MG63 (cell line): ENCODE measurements at regions not wholly inside any gene's neighbourhood (a gene's known extent, or its start where the extent isn't known, plus 50 kb on each side); places are given as distances from the start of the nearest gene placed in this dataset.
"Not testable (repeated sequence)": the region's sequence is repeated elsewhere in the genome, so short reads cannot be mapped to it uniquely, and the experiment has no call there.

Source experiments
- DNase-seq: peaks from one replicate; pipeline ENCODE4 v3.0.0-alpha.2; 2020
- H3K27me3 ChIP-seq: fragments of 250-450 bp; sonication (Bioruptor Pico); 2 replicates; pipeline ENCODE4 v1.5.1; 2020; ENCODE audit warnings: mild to moderate bottlenecking, moderate library complexity
- H3K36me3 ChIP-seq: fragments of 250-450 bp; sonication (Bioruptor Pico); 2 replicates; pipeline ENCODE4 v1.5.1; 2020; ENCODE audit warnings: mild to moderate bottlenecking, moderate library complexity
- H3K4me3 ChIP-seq: fragments of 250-450 bp; sonication (Bioruptor Pico); 2 replicates; pipeline ENCODE4 v1.5.1; 2020; ENCODE audit warnings: mild to moderate bottlenecking, moderate library complexity
- H3K9me3 ChIP-seq: fragments of 250-450 bp; sonication (Bioruptor Pico); 2 replicates; pipeline ENCODE4 v1.5.1; 2020; ENCODE audit warnings: mild to moderate bottlenecking, moderate library complexity

GRCh38 chr18:30622104-30622503, 420.4 kb downstream of the DSC3 start:
- no peak for DNase-seq
- Histone ChIP-seq H3K27me3 (no peaks in the 10 kb centered on the region), H3K9me3 (no peaks in the 10 kb centered on the region), H3K36me3 (no peaks in the 10 kb centered on the region), H3K4me3 (no peak overlapping the region)

- H3K9me3 ChIP-seq = no peaks in the 10 kb centered on the region
- no peak for DNase-seq
- no peaks in the 10 kb centered on the region for H3K27me3 ChIP-seq
- H3K36me3 ChIP-seq = no peaks in the 10 kb centered on the region
- no peak overlapping the region for H3K4me3 ChIP-seq
These were observed 424.0 kb downstream of the DSC3 start for GRCh38 chr18:30618567-30618966.

DNA sequence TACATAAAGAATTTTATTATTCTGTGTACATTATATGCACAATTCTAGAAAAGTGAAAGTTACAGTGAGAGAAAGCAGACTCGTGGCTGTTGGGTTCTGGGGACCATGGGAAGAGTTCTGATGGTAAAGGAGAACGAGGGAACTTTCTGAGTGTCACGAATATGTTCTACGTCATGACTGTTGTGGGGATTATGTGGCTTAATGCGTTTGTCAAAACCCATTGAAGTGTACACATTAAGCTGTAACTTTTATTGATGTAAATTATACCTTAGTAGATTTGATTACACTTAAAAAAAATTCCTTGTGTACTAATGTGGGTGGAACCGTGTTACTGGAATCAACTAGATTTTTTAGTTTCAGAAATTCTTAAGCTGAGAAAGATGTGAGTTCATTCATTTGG, 426.1 kb downstream of the DSC3 start:
- Histone ChIP-seq H3K36me3 (no peaks in the 10 kb centered on the region), H3K27me3 (no peaks in the 10 kb centered on the region), H3K4me3 (no peak overlapping the region), H3K9me3 (no peaks in the 10 kb centered on the region)
- no peak for DNase-seq

GRCh38 chr18:30613467-30613801, 429.1 kb downstream of the DSC3 start:
- no peaks in the 10 kb centered on the region for H3K36me3 ChIP-seq
- H3K9me3 ChIP-seq = no peaks in the 10 kb centered on the region
- H3K27me3 ChIP-seq = no peaks in the 10 kb centered on the region
- DNase-seq = no peak
- H3K4me3 ChIP-seq = no peak overlapping the region

DNA sequence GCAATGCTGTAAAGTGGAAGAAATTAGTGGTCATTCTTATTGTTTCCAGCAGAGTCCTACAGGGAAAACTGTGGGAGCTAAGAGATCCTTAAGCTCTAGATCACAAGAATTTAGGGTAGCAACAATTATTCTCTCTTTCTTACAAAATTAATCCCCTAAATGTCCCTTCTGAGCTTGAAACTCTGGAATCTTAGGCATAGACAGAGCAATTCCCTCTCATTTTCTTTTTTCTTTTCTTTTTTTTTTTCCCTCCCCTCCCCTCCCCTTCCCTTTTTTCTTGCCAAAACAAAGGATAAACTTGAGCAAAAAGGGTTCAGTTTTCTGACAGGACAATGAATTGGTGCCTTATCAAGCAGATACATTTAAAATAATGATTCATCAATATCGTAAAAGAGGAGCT, 441.0 kb downstream of the DSC3 start:
- DNase-seq = no peak
- no peaks in the 10 kb centered on the region for H3K27me3 ChIP-seq
- H3K36me3 ChIP-seq = no peaks in the 10 kb centered on the region
- H3K9me3 ChIP-seq = no peaks in the 10 kb centered on the region
- no peak overlapping the region for H3K4me3 ChIP-seq

DNA sequence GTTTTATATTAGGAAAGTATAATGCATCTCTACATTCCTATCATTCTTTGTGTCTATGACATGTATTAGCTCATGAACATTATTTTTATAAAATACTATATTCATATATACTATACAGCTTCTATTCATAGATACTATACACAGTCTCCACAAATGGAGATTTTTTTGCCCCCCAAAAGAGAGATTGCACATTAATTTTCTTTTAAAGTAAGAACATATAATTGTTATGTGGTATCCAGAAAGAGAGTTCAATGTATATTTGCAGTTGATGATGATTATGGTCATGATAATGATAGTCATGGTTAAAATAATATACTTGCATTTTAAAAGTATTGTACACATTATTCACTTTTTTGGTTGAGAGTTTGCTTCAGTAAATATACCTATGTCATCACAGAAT, 445.3 kb downstream of the DSC3 start:
- no peak overlapping the region for H3K4me3 ChIP-seq
- no peaks in the 10 kb centered on the region for H3K27me3 ChIP-seq
- H3K36me3 ChIP-seq = no peaks in the 10 kb centered on the region
- DNase-seq = no peak
- no peaks in the 10 kb centered on the region for H3K9me3 ChIP-seq

GRCh38 chr18:30596635-30597034, 445.9 kb downstream of the DSC3 start:
- Histone ChIP-seq H3K27me3 (no peaks in the 10 kb centered on the region), H3K9me3 (no peaks in the 10 kb centered on the region), H3K4me3 (no peak overlapping the region), H3K36me3 (no peaks in the 10 kb centered on the region)
- DNase-seq = no peak

DNA sequence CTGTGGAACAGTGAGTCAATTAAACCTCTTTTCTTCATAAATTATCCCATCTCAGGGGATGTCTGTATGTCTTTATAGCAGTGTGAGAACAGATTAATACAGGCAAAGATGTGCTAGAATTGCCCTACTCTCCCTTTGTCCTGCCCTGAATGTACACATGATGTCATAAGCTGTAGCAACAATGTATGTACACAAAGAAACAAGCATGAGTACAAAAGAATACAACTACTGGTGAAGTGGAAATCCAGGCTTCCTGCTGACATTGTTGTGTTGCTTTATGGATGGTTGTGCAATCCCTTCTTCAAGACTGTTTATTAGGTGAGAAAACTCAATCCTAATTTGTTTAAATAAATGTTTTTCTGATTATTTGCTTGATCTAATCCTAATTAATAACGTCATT, 446.6 kb downstream of the DSC3 start:
- Histone ChIP-seq H3K9me3 (no peaks in the 10 kb centered on the region), H3K36me3 (no peaks in the 10 kb centered on the region), H3K4me3 (no peak overlapping the region), H3K27me3 (no peaks in the 10 kb centered on the region)
- no peak for DNase-seq

DNA sequence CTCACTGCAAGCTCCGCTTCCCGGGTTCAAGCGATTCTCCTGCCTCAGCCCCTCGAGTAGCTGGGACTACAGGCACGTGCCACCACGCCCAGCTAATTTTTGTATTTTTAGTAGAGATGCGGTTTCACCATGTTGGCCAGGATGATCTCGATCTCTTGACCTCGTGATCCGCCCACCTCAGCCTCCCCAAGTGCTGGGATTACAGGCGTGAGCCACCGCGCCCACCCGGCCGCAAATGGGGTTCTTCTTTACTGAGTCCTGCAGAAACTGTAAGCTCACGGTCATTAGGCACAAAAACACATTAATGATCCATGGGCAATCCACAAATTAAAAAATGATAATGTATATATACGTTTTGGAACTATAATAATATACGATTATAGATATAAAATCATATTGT, 447.6 kb downstream of the DSC3 start:
- not testable (repeated sequence) for DNase-seq, H3K9me3 ChIP-seq, H3K36me3 ChIP-seq, H3K4me3 ChIP-seq, H3K27me3 ChIP-seq

DNA sequence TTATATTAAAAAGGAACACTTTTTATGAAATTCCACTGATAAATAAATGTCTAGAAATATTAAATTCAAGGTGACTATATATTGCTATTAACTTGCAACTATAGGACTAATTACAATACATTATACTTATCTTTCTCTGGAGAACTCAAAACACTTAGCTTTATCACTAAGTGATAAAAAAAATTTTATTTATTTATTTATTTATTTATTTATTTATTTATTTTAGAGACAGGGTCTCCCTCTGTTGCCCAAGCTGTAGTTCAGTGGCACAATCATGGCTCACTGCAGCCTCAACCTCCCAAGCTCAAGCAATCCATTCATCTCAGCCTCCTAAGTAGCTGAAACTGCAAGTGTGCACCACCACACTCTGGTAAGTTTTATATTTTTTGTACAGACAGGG, 451.1 kb downstream of the DSC3 start:
- H3K9me3 ChIP-seq = no peaks in the 10 kb centered on the region
- no peaks in the 10 kb centered on the region for H3K36me3 ChIP-seq
- no peak overlapping the region for H3K4me3 ChIP-seq
- no peaks in the 10 kb centered on the region for H3K27me3 ChIP-seq
- DNase-seq = no peak

- Histone ChIP-seq H3K36me3 (no peaks in the 10 kb centered on the region), H3K9me3 (no peaks in the 10 kb centered on the region), H3K27me3 (no peaks in the 10 kb centered on the region), H3K4me3 (no peak overlapping the region)
- DNase-seq = no peak
These were observed 453.8 kb downstream of the DSC3 start for GRCh38 chr18:30588673-30589164.

DNA sequence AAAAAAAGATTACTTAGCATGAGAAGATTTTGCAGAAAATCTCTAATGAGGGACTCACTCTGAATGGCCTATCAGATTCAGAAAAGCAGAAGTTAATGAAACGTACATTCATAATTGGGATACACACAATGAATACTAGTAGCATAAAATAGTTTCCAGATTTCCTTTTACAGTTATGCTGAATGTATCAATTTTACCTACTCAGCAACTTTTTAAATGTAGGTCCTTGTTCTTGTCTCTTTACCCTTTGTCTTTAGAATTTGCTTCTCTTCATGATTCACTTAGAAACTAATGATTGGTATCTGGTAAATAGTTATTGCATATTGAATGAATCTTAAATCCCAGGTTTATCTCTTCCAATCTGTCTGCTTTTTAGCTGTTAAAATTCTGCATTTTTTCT, 458.8 kb downstream of the DSC3 start:
- no peaks in the 10 kb centered on the region for H3K36me3 ChIP-seq
- H3K27me3 ChIP-seq = no peaks in the 10 kb centered on the region
- DNase-seq = no peak
- no peak overlapping the region for H3K4me3 ChIP-seq
- no peaks in the 10 kb centered on the region for H3K9me3 ChIP-seq

DNA sequence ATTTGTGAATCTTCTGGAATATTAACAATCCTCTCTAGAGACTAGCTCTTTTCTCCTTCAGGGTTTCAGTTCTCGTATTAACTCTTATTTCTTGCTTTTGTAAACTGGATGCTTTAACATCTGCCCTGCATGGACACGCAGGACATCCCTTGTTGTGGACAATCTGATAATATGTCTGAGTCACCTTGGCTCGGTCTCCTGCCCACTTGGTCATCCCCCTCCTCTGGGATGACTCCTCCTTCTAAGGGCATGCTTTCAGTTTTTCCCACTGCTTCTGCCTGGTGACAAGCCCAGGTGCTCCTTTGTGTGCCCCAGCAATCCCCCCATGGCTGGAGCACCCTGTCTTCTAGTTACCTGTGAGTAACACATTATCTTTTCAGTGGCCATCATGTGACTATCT, 460.5 kb downstream of the DSC3 start:
- no peaks in the 10 kb centered on the region for H3K9me3 ChIP-seq
- no peak overlapping the region for H3K4me3 ChIP-seq
- peak; percentile 4 for DNase-seq
- no peaks in the 10 kb centered on the region for H3K36me3 ChIP-seq
- no peaks in the 10 kb centered on the region for H3K27me3 ChIP-seq

DNA sequence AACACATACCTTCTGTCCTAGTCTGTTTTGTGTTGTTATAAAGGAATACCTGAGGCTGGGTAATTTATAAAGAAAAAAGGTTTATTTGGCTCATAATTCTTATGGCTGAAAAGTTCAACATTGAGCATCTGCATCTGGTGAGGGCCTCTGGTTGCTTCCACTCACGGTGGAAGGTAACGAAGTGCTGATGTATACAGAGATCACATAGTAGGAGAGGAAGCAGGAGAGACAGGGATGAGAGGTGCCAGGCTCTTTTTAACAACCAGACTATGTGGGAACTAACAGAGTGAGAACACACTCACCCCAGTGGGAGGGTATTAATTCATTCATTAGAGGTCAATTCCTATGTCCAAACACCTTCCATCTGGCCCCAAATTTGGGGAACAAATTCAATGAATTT, 463.8 kb downstream of the DSC3 start:
- H3K4me3 ChIP-seq = no peak overlapping the region
- no peaks in the 10 kb centered on the region for H3K36me3 ChIP-seq
- no peaks in the 10 kb centered on the region for H3K9me3 ChIP-seq
- H3K27me3 ChIP-seq = no peaks in the 10 kb centered on the region
- no peak for DNase-seq

DNA sequence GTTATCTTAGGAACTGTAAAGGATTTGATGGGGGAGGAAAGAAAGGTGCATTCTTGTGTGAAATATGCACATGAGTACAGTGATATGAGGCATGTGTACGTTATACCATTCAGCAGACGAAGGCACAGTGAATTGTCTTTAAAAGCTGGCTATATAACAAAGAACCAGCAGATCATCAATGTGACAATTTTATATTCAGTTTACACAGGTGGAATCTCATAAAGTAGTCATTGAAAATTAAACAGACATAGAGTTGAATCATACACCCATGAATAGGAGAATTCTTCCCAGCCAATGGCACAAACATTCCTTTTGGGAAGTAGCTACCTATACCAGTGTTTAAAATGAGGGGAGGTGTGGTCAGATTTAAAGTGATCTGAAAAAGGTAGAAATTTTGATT, 470.3 kb downstream of the DSC3 start:
- Histone ChIP-seq H3K9me3 (no peaks in the 10 kb centered on the region), H3K4me3 (no peak overlapping the region), H3K27me3 (no peaks in the 10 kb centered on the region), H3K36me3 (no peaks in the 10 kb centered on the region)
- no peak for DNase-seq

DNA sequence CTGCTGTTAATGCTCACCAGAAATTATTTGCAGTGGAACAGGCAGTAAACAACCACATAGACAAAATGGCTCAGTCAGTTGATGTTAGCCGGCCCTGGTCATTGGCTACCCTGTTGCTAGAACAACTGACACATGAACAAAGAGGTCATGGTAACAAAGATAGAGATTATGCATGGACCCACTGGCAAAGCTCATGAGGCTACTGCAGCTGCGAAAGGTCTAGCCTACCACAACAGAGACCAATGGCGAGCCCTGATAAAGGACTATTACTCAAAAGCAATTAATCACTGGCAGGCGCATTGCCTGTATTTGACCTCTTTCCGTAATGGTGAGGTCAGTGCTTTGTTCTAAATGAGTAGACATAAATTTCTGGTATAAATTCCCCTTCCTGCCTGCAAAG, 474.2 kb downstream of the DSC3 start:
- no peaks in the 10 kb centered on the region for H3K27me3 ChIP-seq
- no peaks in the 10 kb centered on the region for H3K9me3 ChIP-seq
- DNase-seq = no peak
- H3K4me3 ChIP-seq = no peak overlapping the region
- H3K36me3 ChIP-seq = no peaks in the 10 kb centered on the region

- Histone ChIP-seq H3K36me3 (no peaks in the 10 kb centered on the region), H3K27me3 (no peaks in the 10 kb centered on the region), H3K4me3 (no peak overlapping the region), H3K9me3 (no peaks in the 10 kb centered on the region)
- DNase-seq = no peak
These were observed 475.7 kb downstream of the DSC3 start for GRCh38 chr18:30566877-30567276.

- no peaks in the 10 kb centered on the region for H3K27me3 ChIP-seq
- H3K4me3 ChIP-seq = no peak overlapping the region
- H3K36me3 ChIP-seq = no peaks in the 10 kb centered on the region
- no peak for DNase-seq
- H3K9me3 ChIP-seq = no peaks in the 10 kb centered on the region
These were observed 480.3 kb downstream of the DSC3 start for GRCh38 chr18:30562231-30562630.

DNA sequence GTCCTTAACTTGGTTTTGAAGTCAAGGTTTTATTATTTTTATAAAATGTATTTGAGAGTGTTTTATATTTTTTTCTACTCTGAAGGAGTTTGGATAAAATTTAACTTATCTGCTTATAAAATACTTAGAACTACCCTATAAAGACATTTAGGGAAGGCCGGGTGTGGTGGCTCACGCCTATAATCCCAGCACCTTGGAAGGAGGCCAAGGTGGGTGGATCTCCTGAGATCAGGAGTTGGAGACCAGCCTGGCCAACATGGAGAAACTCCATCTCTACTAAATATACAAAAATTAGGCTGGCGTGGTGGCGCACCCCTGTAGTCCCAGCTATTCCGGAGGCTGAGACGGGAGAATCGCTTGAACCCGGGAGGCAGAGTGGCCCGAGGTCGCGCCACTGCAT, 486.4 kb downstream of the DSC3 start:
- H3K36me3 ChIP-seq = no peaks in the 10 kb centered on the region
- no peak for DNase-seq
- no peaks in the 10 kb centered on the region for H3K9me3 ChIP-seq
- H3K27me3 ChIP-seq = no peaks in the 10 kb centered on the region
- H3K4me3 ChIP-seq = no peak overlapping the region
